Inferior parietal cortex (tissue), 1 donor: ENCODE measurements at regions not wholly inside any gene's neighbourhood (a gene's known extent, or its start where the extent isn't known, plus 50 kb on each side); places are given as distances from the start of the nearest gene placed in this dataset.
"Not testable (repeated sequence)": the region's sequence is repeated elsewhere in the genome, so short reads cannot be mapped to it uniquely, and the experiment has no call there.

Experiments
- DNase-seq: peaks from one replicate; pipeline ENCODE4 v3.0.0-alpha.2; 2016; ENCODE audit errors: extremely low spot score

- not testable (repeated sequence) for DNase-seq
Observed at GRCh38 chr1:146510248-146510983, 281.6 kb upstream of the NOTCH2NLA start.

DNA sequence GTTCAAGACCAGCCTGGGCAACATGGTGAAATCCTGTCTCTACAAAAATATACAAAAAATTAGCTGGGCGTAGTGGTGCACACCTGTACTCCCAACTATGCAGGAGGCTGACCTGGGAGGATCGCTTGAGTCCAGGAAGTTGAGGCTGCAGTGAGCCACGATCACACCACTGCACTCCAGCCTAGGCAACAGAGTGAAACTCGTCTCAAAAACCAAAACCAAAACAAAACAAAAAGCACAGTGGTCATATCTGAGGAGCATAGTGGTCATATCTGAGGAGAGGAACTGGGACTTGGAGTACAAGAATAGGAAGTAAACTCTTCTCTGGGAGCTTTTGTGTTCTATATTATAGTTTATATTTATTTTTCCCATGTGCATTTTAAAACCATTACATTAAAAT is 275.3 kb upstream of the NOTCH2NLA start:
- DNase-seq = not testable (repeated sequence)

DNA sequence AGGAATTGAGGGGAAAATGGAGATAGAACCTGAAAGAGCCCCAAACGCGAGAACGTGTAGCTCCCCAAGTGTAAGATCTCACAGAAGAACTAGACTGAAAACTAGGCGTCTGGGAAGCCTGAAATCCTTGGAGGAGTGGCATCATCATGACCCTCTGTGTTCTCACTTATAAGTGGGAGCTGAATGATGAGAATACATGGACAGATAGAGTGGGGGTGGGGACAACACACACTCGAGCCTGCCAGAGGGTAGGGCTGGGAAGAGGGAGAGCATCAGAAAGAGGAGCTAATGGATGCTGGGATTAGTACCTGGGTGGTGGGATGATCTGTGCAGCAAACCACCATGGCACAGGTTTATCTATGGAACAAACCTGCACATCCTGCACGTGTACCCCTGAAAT is 258.7 kb upstream of the NOTCH2NLA start:
- not testable (repeated sequence) for DNase-seq

DNA sequence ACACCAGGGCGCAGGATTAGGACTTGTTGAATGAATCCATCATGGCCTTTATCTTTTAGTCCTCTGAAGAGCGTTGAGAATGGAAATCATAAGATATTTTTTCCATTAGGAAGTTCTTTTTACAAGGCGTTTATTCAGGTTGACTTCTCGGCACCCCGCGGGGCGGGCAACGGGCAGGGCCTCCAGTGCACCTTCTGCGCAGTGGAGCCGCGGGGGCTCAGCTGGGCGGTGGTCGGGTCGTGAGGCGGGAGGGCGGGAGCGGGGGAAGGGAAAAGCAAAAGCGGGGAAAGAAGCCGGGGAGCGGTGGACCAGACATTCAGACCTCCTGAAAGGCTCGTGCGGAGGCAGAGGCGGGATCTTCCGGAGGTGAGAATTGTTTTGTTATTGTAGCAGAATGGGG is 258.3 kb upstream of the NOTCH2NLA start:
- DNase-seq = not testable (repeated sequence)

GRCh38 chr1:146486300-146487014 is 257.6 kb upstream of the NOTCH2NLA start:
- peak; percentile 26 for DNase-seq

DNA sequence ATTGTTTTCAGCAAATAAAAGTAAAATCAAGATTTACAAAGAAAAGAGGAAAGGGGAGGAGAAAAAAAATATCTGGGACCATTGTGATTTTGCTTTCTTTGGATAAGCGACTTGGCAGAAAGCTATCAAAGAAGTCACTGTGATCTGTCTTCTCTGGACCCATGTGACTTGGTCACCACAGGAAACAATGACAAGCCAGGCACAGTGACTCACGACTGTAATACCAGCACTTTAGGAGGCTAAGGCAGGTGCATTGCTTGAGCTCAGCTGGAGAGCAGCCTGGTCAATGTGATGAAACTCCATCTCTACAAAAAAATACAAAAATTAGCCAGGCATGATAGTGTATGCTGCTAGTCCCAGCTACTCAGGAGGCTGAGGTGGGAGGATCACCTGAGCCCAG is 255.4 kb upstream of the NOTCH2NLA start:
- DNase-seq = not testable (repeated sequence)

- not testable (repeated sequence) for DNase-seq
Observed at GRCh38 chr1:146479188-146479587, 250.4 kb upstream of the NOTCH2NLA start.

DNA sequence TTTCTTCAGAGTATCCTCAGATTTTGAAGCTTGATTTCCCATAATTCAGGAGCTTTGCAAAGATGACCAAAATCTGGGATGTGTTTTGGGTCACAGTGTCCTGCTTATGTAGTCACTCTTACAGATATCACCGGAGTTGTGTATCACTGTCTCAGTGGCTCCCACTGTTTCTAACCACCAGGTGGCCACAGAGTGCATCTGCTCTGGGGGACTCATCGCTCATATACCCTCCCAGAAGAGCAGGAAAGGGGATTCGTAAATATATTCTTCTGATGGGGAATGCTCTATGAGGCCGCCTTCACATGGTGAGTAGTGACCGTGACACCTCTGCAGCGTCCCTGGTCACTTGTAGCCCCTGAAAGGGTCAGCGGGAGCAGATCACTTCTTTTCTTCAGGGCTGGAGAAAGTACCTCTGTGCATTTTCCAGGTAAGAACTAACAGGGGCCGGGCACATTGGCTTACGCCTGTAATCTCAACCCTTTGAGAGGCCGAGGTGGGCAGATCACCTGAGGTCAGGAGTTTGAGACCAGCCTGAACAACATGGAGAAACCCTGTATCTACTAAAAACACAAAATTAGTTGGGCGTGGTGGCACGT is 249.4 kb upstream of the NOTCH2NLA start:
- peak; percentile 43 for DNase-seq

GRCh38 chr1:146475086-146475485 is 246.3 kb upstream of the NOTCH2NLA start:
- not testable (repeated sequence) for DNase-seq

DNA sequence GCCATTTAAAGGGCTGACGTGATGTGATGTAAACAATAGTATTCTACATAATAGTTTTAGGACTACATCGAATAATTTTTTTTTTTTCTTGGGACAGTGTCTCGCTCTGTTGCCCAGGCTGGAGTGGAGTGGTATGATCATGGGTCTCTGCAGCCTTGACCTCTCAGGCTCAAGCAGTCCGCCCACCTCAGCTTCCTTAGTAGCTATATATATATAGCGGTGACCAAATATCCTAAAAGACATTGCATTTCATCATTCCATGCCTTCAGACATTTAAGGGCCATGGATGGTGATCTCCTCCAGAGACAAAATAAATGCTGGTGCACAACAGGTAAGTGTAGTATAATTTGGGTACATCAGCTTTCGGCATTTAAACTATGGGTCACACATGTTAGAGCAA is 245.4 kb upstream of the NOTCH2NLA start:
- not testable (repeated sequence) for DNase-seq

GRCh38 chr1:146472192-146472861 is 243.5 kb upstream of the NOTCH2NLA start:
- peak; percentile 37 for DNase-seq

GRCh38 chr1:146459939-146460338 is 231.1 kb upstream of the NOTCH2NLA start:
- DNase-seq = not testable (repeated sequence)

GRCh38 chr1:146459308-146459707 is 230.5 kb upstream of the NOTCH2NLA start:
- DNase-seq = not testable (repeated sequence)

- not testable (repeated sequence) for DNase-seq
Observed at GRCh38 chr1:146448877-146449246, 220.0 kb upstream of the NOTCH2NLA start.

- not testable (repeated sequence) for DNase-seq
Observed at GRCh38 chr1:146448212-146448876, 219.5 kb upstream of the NOTCH2NLA start.

- peak; percentile 2 for DNase-seq
Observed at GRCh38 chr1:146443871-146444222, 215.0 kb upstream of the NOTCH2NLA start.

DNA sequence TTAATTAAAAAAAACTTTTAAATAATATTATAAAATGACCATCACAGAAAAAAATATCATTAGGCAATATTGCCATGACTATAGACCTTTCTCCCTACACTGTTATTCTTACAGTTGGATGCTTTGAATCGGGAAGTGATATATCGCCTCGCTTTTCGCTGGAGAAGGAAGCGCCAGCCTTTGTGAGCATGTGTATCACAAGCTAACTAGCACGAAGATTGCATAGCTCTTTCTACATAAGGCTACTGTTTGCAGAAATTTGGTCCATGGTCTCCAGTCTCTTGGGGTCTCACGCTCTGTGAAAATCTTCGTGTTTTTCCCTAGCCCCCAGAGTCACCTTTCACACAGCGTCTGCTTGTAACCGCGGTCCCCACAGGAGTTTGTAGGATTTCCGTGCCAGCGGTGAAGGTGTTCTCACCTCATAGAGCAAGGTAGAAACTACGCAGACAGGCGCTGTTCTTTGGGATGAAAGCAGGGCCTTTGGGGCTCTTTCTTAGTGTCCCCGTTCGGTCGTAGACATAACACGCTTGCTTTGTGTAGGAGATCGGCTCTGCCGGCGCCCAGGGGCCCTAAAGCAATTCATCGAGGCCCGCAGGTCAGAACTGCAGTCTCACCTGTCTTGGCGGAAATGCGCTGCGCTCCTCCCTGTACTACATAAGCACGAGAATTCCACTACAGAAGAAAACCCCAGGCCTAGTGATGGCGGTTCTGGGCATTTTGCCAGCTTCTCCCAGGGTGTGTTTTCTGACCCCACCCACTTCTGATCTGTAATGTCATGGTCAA is 214.5 kb upstream of the NOTCH2NLA start:
- DNase-seq = not testable (repeated sequence)

- not testable (repeated sequence) for DNase-seq
Observed at GRCh38 chr1:146438543-146438942, 209.7 kb upstream of the NOTCH2NLA start.

GRCh38 chr1:146416642-146417041 is 187.8 kb upstream of the NOTCH2NLA start:
- not testable (repeated sequence) for DNase-seq

DNA sequence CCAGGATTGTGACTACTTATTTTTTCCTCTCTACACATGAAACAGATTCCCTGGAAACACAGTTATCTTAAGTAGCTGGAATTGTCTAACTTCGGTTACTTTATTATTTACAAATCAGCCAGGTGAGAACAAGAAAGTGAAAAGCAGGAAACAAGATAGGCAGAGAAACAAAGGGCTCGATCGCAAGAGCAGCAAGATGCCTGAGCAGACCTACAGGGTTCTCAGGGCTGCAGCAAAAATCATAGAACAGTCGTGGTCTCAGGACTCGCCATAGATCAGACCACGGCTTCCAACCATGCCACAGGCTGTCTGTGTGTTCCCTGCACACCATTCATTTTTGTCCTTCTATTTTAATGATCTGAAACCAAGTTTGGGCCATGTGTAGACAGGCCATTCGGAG is 186.2 kb upstream of the NOTCH2NLA start:
- DNase-seq = not testable (repeated sequence)

DNA sequence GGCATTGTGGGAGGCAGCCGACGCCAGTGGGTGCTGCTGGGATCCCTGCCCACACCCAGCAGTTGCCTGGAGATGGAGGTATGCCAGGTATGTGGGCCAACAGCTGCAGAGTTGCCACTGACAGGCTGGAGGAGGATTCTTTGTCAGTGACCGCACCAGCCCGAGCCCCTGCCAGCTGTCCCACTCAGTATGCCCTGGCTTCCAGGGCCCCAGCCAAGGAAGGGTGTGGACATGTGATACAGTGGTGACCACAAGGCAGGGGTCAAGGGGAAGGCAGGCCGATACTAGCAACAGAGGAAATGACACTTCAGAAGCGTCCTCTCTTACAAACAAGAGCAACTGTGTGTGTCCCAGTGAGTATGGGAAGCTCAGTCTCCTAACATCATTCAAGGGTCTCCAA is 185.1 kb upstream of the NOTCH2NLA start:
- DNase-seq = not testable (repeated sequence)
